ENCODE measurements at regions not wholly inside any gene's neighbourhood (a gene's known extent, or its start where the extent isn't known, plus 50 kb on each side); places are given as distances from the start of the nearest gene placed in this dataset.
A peak's percentile ranks its signal among the peaks of the same experiment; 100 is the strongest.
"Not testable (repeated sequence)": the region's sequence is repeated elsewhere in the genome, so short reads cannot be mapped to it uniquely, and the experiment has no call there.

DNA sequence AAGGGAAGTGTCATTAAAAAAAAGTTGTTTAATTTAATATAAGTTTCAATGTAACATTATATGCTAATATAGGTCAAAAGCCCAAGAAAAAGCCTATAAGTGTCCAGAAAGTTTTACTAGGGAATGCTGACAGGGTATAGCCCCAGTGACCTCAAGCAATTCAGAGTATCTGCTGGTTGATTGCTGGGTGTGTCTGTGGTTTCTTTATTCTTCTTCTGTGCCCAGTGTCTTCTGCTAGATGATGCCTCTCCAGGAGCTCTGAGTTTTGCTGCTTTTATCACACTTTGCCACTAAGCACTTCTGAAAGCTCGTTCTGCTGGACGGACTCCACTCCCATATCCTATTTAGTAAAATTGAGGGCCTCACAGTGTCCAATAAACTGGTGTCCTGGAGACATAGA, 212.2 kb upstream of the NRG3 start:
- DNase-seq, result no peak

DNA sequence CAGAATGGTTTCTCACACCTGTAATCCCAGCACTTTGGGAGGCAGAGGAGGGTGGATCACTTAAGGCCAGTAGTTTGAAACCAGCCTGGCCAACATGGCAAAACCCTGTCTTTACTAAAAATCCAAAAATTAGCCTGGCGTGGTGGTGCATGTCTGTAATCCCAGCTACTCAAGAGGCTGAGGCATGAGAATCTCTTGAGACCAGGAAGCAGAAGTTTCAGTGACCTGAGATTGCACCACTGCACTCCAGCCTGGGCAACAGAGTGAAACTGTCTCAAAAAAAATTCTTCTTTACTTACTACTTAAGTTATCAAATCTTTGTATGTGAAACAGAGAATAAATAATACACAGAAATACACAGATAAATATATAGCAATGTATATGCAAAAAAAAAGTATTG, 210.2 kb upstream of the NRG3 start:
- not testable (repeated sequence) for DNase-seq

DNA sequence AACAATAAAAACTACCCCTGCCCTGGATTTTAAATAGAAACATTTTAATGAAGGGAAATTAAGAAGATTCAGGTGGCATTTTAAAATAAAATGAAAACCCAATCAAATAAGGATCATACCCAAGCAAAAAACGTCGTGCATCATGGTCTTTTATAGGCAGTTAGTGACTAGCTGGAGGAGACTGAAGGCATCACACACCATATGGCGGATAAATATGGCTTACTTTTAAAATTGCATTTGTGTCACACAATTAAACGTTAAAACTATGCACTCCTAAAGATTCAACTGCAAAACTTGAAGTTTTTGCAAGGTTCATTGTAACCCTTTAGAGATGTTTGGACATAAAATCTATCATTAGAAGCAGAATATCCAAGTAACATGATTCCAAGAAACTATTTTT, 200.1 kb upstream of the NRG3 start:
- DNase-seq, result no peak

DNA sequence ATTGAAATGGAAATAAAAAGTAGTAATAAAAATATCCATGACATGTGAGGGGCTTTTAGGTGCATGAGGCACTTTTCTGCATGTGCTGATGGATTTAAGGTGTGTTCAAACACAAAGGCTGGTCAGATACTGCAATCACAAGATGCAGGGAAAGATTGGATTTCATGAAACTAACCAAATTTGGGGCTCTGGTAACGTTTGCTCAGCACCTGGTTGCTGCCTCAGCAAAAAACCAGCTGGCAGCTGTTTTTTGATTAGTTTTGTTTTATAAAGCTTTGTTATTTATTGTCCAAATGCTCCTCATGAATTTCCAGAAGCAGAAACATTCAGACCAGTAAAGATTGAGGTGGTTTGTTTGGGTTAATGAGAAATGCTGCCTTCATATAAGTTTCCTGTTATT, 195.7 kb upstream of the NRG3 start:
- DNase-seq, result no peak

DNA sequence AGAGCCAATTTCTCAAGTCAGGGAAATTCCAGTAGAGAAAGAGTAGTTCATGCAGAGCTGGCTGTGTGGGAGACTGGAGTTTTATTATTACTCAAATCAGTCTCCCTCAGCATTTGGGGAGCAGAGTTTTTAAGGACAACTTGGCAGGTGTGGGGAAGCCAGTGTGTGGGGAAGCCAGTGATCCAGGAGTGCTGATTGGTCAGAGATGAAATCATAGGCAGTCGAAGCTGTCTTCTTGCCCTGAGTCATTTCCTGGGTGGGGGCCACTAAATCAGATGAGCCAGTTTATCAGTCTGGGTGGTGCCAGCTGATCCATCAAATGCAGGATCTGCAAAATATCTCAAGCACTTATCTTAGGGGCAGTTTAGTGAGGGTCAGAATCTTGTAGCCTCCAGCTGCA, 194.6 kb upstream of the NRG3 start:
- DNase-seq, result no peak

DNA sequence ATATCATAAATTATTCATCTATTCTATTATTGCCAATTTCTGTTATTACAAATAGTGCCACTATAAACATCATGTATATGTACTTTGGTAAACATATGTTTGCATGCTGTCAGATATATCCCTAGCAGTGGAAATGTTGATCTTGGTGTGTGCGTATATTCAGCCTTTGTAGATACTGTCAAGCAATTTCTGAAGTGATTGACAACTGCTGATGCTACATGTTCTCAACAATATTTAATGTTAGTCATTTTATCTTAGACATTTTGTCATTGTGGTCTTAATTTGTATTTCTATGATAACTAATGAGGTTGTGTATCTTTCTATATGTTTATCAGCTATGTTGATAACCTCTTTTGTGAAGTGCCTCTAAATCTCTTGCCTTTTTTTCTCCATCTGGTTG, 186.5 kb upstream of the NRG3 start:
- DNase-seq, result no peak

DNA sequence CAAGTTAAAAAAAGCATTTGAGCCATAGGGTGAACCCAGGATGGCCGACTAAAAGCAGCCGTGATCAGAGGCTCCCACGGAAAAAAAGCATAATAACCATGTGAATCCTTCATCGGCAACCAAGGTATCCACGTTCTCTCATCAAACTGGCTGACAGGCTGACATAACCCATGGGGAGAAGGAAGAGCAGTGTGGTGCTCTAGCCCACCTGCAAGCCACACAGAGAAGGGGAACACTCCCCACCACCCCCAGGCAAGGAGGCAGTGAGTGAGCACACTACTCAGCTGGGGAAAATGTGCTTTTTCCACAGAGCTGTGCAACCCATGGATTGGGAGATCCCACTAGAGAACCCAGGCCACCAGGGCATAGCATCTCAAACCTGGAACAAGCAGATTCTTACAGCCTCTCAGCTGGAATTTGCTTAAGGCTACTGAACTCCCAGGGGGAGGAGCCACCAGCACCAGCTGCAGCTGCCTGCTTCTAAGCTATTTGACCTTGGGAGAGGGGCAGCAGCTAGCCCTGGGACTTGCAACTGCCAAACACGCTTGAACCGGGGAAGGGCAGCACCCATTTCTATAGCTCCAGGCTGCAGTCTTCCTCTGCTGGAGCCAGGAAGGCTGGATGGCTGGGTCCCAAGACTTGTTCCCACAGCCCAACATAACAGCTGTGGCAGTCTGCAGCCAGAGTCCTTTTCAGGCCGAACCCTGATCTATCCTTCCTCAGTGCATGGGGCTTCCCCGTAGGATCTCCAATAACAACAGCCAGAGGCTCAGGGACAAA, 178.2 kb upstream of the NRG3 start:
- DNase-seq, result peak in 1 of 2 experiments; percentile 0

DNA sequence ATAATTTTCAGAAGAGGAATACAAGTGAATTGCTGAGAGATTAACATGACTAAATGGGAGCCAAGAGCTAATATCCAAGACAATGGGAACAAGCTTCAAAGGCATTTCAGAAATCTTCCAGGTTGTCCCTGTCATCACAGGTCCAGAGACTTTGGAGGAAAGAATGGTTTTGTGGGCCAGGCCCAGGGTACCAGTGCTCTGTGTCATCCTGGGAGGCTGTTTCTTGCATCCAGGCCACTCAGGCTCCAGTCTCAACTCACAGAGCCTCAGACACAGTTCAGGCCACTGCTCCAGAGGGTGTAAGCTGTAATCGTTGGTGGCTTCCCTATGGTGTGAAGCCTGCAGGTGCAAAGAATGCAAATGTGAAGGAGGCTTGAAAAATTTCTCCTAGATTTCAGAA, 170.4 kb upstream of the NRG3 start:
- DNase-seq, result no peak

DNA sequence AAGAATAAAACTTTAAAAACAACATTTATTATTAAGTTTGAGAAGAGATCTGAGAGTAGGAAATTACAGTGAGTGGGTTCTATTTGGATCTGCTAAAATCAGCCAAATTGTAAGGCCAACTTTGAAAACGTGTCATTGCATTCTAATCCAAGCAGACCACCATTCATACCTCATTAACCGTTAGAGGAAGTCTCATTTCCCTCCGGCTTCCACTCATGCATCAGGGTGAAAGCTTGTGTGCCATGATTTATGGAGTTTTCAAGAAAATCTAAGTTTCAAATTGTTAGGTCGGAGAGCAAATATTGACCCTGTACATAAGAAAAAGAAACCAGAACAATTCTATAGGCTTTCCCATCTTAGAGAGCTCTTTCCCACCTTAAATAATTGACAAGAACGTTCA, 166.6 kb upstream of the NRG3 start:
- no peak for DNase-seq

DNA sequence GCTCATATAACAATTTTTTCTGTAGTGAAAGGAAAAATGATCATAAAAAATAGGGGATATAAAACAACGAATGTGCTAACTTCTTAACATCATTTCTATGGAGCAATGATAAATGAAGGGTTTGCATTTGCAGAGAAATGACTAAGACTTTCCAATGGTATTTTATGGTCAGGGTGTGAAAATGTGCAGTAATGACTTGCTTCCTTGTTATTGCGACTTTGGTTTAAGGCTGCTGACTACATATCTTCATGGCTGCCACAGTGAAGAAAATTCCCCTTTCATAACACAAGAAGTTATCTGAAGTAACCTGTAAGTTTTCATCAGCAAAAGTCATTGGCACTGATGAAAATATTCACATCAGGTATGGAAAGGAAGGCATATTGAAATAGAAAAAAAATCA, 166.1 kb upstream of the NRG3 start:
- no peak for DNase-seq

DNA sequence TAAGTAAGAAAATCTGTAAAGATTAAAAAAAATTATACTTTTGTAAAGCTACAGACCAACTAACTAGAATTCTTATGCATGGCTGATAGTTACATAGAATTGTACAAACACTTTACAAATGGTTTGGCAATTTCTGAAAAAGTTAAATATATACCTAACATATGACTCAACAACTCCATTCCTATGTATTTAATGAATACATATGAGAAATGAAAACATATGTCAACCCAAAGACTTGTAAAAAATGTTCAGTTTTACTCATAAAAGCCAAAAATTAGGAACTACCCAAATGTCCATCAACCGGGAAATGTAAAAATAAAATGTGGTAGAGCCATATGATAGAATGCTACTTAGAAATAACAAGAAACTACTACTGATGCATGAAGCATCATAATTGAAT, 152.6 kb upstream of the NRG3 start:
- DNase-seq, result no peak

DNA sequence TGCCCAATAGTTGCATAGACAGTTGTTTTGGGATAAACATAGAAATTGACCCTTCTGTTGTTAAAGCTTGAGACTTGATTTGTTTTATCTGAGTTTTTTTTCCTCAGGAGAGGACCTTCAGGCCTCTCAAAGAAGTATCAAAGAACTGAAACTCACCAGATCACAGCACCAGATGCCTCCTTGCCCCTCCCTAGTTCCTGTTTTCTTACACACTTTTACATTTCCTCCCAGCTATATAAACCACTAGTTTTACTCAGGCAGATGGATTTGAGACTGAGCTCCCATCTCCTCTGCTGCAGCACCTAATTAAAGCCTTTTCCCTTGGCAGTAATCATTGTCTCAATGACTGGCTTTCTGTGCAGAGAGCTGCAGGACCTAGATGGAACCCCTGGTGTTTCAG, 150.6 kb upstream of the NRG3 start:
- DNase-seq, result no peak

DNA sequence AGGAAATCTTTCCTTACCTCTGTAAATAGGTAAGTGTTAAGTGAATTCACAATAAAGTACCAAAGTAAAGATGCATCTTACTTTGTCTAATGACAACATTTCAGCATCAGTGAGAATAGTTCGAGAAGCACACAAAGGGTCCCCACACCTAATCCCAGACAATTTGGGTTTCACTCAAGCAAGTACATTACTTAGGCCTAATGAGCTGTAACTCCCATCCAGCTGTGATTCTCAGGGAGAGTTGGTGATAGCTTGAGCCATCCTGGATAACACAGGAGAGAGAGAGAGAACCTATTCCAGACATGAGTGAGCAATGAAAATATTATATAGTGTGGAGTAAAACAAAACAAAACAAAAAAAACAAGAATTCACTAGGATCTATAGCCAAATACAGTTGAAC, 149.1 kb upstream of the NRG3 start:
- DNase-seq, result no peak

DNA sequence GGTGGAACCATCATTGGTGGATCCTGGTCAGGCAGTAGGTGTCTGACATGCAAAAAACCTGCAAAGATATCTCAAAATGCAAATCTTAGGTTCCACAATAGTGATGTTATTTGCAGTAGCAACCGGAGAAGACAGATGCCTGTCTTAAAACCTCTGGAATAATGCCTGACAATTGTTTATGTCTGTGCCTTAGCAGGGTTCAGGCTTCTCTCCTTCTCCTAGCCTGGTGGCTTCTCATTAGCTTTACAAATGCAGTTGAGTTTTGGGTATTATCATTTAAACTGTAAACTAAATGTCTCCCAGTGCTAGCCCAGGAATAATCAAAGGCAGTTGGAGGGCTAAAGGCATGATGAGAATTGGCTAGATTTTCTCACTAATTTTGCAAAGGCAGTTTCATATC, 146.3 kb upstream of the NRG3 start:
- no peak for DNase-seq

DNA sequence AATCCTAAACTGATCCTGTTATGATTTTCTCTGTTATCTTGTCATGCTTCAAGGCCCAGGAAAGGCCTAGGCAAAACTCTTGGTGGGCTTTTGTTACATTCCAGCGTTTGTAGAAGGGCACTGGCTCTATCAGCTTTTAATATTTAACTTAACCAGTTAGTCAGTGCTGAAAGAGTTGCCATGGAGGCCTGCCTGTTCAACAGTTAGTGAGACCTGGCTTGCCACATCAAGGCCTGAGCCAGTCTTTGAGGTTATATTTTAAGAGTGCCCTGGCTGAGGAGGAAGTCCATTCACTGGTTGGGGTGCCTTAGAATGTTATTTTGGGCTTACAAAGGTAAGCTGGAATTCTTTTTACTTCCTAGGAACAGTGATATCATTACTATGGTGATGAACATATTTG, 144.1 kb upstream of the NRG3 start:
- DNase-seq, result no peak

DNA sequence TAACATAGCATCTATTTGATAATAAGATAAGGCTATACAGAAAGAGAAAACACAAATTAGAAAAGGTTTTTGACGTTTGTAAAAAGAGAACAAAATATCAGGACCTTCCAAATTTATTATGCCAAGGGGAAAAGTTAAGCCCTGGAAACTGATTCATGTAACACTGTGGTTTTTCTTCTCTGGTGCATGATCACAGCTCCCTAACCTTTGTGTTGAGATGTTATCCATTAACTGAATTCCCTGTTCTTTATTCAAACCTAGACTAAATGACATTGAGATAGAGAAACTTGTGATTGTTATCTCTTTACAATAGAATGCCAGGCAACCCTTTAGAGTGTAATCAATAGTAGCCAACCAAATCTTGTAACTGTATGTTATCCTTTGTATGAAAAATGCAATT, 141.5 kb upstream of the NRG3 start:
- DNase-seq, result no peak

DNA sequence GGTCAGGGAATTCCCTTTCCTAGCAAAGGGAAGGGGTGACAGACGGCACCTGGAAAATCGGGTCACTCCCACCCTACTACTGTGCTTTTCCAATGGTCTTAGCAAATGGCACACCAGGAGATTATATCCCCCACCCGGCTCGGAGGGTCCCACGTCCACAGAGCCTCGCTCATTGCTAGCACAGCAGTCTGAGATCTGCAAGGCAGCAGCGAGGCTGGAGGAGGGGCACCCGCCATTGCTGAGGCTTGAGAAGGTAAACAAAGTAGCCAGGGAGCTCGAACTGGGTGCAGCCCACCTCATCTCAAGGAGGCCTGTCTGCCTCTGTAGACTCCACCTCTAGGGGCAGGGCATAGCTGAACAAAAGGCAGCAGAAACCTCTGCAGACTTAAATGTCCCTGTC, 139.8 kb upstream of the NRG3 start:
- not testable (repeated sequence) for DNase-seq

DNA sequence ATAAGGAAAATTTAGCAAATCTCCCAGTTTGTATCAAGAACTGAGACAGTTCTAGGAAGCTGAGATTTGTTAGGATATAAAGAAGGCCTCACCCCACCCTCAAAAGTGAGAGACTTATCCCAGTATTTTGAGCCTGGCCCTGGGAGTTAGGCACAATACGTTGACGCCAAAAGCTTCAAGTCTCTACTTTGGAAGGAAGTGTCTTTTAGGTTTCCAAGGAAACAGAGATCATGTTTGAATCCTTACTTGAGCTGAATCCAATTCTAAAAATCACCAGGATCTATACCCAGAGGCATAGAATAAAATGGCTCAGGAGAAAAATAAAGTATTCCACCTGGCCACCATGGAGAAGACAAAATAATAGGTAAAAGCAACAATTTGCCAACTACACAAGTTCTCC, 115.9 kb upstream of the NRG3 start:
- DNase-seq, result no peak

DNA sequence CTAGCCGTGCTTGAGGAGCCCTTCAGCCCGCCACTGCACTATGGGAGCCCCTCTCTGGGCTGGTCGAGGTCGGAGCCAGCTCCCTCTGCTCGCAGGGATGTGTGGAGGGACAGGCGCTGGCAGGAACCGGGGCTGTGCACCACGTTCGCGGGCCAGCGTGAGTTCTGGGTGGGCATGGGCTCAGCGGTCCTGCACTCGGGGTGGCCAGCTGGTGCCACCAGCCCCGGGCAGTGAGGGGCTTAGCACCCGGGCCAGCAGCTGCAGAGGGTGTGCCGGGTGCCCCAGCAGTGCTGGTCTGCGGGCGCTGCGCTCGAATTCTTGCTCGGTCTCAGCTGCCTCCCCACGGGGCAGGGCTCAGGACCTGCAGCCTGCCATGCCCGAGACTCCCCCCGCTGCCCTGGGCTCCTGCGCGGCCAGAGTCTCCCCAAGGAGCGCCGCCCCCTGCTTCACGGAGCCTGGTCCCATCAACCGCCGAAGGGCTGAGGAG, 90.8 kb upstream of the NRG3 start:
- no peak for DNase-seq

DNA sequence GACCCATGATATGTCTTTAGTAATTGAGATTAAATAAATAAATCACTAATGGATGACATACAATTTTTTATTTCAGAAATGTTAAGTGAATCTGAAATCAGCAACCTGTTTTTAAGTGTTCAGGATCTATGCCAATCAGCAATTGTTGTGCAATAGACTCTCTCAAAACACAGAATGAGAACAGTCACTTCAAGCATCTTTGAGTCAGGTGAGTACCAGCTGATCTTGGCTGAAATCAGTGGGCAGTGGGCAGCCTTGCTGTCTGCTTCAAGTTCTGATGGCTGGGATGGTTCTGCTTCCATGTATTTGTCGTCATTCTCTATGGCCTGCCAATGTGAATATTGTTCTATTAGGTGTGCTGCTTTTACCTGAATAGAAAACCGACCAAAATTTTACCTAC, 82.3 kb upstream of the NRG3 start:
- DNase-seq, result no peak

DNA sequence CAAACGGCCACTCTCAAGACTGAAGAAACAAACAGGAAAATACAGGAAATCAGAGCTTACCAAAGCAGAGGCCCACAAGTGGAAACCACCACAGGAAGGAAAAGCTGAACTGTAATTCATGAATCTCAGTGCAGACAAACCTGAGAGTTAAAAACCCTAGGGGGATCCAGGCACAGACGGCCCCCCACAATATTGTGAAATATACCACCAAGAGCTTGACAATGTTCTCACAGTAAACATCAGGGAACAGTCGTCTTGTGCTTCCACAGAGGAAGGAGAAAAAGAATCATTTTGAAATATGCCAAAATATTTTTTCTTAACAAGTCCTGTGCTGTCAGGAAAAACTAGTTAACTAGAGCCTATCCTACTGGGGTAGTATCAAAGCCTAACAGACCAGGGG, 68.2 kb upstream of the NRG3 start:
- DNase-seq, result no peak

DNA sequence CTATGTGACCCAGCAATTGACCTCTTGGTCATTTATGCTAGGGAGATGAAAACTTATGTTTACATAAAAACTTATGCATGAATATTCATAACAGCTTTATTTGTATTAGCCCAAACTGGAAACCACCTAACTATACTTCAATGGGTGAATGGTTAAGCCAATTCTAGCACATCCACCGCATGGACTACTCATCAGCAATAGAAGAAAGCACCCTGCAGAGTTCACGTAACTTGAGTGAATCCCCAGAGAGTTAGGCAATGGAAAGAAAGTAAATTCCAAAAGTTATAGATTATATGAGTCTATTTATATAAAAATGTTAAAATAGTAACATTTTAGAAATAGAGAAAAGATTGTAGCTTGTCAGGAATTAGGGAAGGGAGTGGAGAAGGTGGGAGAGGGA, 60.2 kb upstream of the NRG3 start:
- DNase-seq, result no peak

DNA sequence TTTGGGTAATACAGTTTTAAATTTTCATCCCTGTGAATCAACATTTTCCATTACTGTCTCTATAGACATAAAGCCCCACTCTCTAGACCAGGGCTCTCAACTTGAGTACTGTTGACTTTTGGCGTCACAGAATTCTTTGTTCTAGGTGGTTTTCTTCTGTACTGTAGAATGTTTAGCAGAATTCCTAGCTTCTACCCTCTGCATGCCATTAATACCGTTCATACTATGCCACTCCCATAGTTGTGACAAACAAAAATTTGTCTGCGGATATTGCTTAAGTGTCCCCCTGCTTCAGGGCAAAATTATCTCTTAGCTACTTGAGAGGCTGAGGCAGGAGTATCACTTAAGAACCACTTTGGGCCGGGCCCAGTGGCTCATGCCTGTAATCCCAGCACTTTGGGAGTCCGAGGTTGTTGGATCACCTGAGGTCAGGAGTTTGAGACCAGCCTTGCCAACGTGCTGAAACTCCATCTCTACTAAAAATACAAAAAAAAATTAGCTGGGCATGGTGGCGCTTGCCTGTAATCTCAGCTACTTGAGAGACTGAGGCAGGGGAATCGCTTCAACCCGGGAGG, 57.3 kb upstream of the NRG3 start:
- DNase-seq, result no peak

DNA sequence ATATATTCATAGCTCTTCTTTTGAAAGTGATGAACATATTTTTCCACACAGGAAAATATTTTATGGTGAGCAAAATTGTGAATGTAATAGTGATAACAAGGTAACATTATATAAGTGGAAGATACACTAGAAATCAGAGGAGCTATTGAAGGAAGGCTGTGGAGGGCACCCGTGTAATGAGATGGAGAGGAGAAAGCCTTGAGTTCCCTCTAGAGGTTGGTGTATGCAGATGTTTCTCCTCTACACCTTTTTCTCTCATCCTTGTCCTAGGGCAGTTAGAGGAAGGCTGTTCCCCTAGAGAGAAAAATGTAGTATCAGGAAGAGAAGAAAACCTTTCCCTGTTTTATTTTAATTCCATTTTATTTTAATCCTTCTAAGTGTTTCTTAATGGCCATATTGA, 54.6 kb upstream of the NRG3 start:
- DNase-seq, result peak in 1 of 2 experiments; percentile 6
